ENCODE measurements at regions not wholly inside any gene's neighbourhood (a gene's known extent, or its start where the extent isn't known, plus 50 kb on each side); places are given as distances from the start of the nearest gene placed in this dataset.

GRCh38 chr13:33372251-33372919, 86.8 kb upstream of the STARD13 start:
- Histone ChIP-seq H3K9me3 (ENCODE audit: control insufficient read depth, low read length) (no peaks in the 10 kb centered on the region), H3K36me3 (ENCODE audit: control insufficient read depth, insufficient read depth, low read length) (no peaks in the 10 kb centered on the region), H3K4me3 (ENCODE audit: insufficient read depth, low read depth, low read length) (no peak overlapping the region), H3K4me1 (ENCODE audit: control insufficient read depth, insufficient read depth, low read length) (no peaks in the 10 kb centered on the region), H3K27me3 (ENCODE audit: control insufficient read depth, insufficient read depth, low read length, poor library complexity, severe bottlenecking) (no peaks in the 10 kb centered on the region), H3K27ac (ENCODE audit: insufficient read depth, low read depth, low read length, poor library complexity, severe bottlenecking) (no peak overlapping the region)
- 92 to 96% methylated on average over 2 of the region's 4 CpGs for WGBS, 2 experiments

GRCh38 chr13:33373624-33374023, 88.1 kb upstream of the STARD13 start:
- H3K36me3 ChIP-seq (ENCODE audit: control insufficient read depth, insufficient read depth, low read length): no peaks in the 10 kb centered on the region
- no peak overlapping the region for H3K4me3 ChIP-seq (ENCODE audit: insufficient read depth, low read depth, low read length)
- no peak overlapping the region for H3K27ac ChIP-seq (ENCODE audit: insufficient read depth, low read depth, low read length, poor library complexity, severe bottlenecking)
- no peaks in the 10 kb centered on the region for H3K4me1 ChIP-seq (ENCODE audit: control insufficient read depth, insufficient read depth, low read length)
- H3K9me3 ChIP-seq (ENCODE audit: control insufficient read depth, low read length): no peaks in the 10 kb centered on the region
- no peaks in the 10 kb centered on the region for H3K27me3 ChIP-seq (ENCODE audit: control insufficient read depth, insufficient read depth, low read length, poor library complexity, severe bottlenecking)

- Histone ChIP-seq H3K4me1 (ENCODE audit: control insufficient read depth, insufficient read depth, low read length) (no peaks in the 10 kb centered on the region), H3K36me3 (ENCODE audit: control insufficient read depth, insufficient read depth, low read length) (no peaks in the 10 kb centered on the region), H3K27me3 (ENCODE audit: control insufficient read depth, insufficient read depth, low read length, poor library complexity, severe bottlenecking) (no peaks in the 10 kb centered on the region), H3K9me3 (ENCODE audit: control insufficient read depth, low read length) (no peaks in the 10 kb centered on the region), H3K27ac (ENCODE audit: insufficient read depth, low read depth, low read length, poor library complexity, severe bottlenecking) (no peak overlapping the region), H3K4me3 (ENCODE audit: insufficient read depth, low read depth, low read length) (no peak overlapping the region)
- 90 to 91% methylated on average over 1 of the region's 1 CpG for WGBS, 2 experiments
These were observed 89.9 kb upstream of the STARD13 start for GRCh38 chr13:33375421-33375820.

GRCh38 chr13:33376212-33376611, 90.7 kb upstream of the STARD13 start:
- H3K27ac ChIP-seq (ENCODE audit: insufficient read depth, low read depth, low read length, poor library complexity, severe bottlenecking): no peak overlapping the region
- 91 to 94% methylated on average over 1 of the region's 1 CpG for WGBS, 2 experiments
- no peaks in the 10 kb centered on the region for H3K36me3 ChIP-seq (ENCODE audit: control insufficient read depth, insufficient read depth, low read length)
- H3K4me3 ChIP-seq (ENCODE audit: insufficient read depth, low read depth, low read length): no peak overlapping the region
- no peaks in the 10 kb centered on the region for H3K27me3 ChIP-seq (ENCODE audit: control insufficient read depth, insufficient read depth, low read length, poor library complexity, severe bottlenecking)
- H3K4me1 ChIP-seq (ENCODE audit: control insufficient read depth, insufficient read depth, low read length): no peaks in the 10 kb centered on the region
- no peaks in the 10 kb centered on the region for H3K9me3 ChIP-seq (ENCODE audit: control insufficient read depth, low read length)

- no peaks in the 10 kb centered on the region for H3K4me1 ChIP-seq (ENCODE audit: control insufficient read depth, insufficient read depth, low read length)
- H3K36me3 ChIP-seq (ENCODE audit: control insufficient read depth, insufficient read depth, low read length): no peaks in the 10 kb centered on the region
- 93 to 97% methylated on average over 2 to 3 of the region's 4 CpGs for WGBS, 2 experiments
- H3K4me3 ChIP-seq (ENCODE audit: insufficient read depth, low read depth, low read length): no peak overlapping the region
- no peaks in the 10 kb centered on the region for H3K9me3 ChIP-seq (ENCODE audit: control insufficient read depth, low read length)
- no peak overlapping the region for H3K27ac ChIP-seq (ENCODE audit: insufficient read depth, low read depth, low read length, poor library complexity, severe bottlenecking)
- H3K27me3 ChIP-seq (ENCODE audit: control insufficient read depth, insufficient read depth, low read length, poor library complexity, severe bottlenecking): no peaks in the 10 kb centered on the region
These were observed 91.9 kb upstream of the STARD13 start for GRCh38 chr13:33377411-33377810.

- H3K36me3 ChIP-seq (ENCODE audit: control insufficient read depth, insufficient read depth, low read length): no peaks in the 10 kb centered on the region
- no peaks in the 10 kb centered on the region for H3K9me3 ChIP-seq (ENCODE audit: control insufficient read depth, low read length)
- H3K4me1 ChIP-seq (ENCODE audit: control insufficient read depth, insufficient read depth, low read length): no peaks in the 10 kb centered on the region
- H3K4me3 ChIP-seq (ENCODE audit: insufficient read depth, low read depth, low read length): no peak overlapping the region
- no peaks in the 10 kb centered on the region for H3K27me3 ChIP-seq (ENCODE audit: control insufficient read depth, insufficient read depth, low read length, poor library complexity, severe bottlenecking)
- H3K27ac ChIP-seq (ENCODE audit: insufficient read depth, low read depth, low read length, poor library complexity, severe bottlenecking): no peak overlapping the region
These were observed 92.3 kb upstream of the STARD13 start for GRCh38 chr13:33377825-33378224.

- no peak overlapping the region for H3K27ac ChIP-seq (ENCODE audit: insufficient read depth, low read depth, low read length, poor library complexity, severe bottlenecking)
- H3K9me3 ChIP-seq (ENCODE audit: control insufficient read depth, low read length): no peaks in the 10 kb centered on the region
- H3K4me3 ChIP-seq (ENCODE audit: insufficient read depth, low read depth, low read length): no peak overlapping the region
- H3K4me1 ChIP-seq (ENCODE audit: control insufficient read depth, insufficient read depth, low read length): no peaks in the 10 kb centered on the region
- no peaks in the 10 kb centered on the region for H3K27me3 ChIP-seq (ENCODE audit: control insufficient read depth, insufficient read depth, low read length, poor library complexity, severe bottlenecking)
- H3K36me3 ChIP-seq (ENCODE audit: control insufficient read depth, insufficient read depth, low read length): no peaks in the 10 kb centered on the region
These were observed 94.1 kb upstream of the STARD13 start for GRCh38 chr13:33379608-33380007.

GRCh38 chr13:33380487-33381079, 95.0 kb upstream of the STARD13 start:
- WGBS, 2 experiments: 77 to 83% methylated on average over 2 of the region's 3 CpGs
- H3K27ac ChIP-seq (ENCODE audit: insufficient read depth, low read depth, low read length, poor library complexity, severe bottlenecking): no peak overlapping the region
- no peaks in the 10 kb centered on the region for H3K9me3 ChIP-seq (ENCODE audit: control insufficient read depth, low read length)
- H3K4me1 ChIP-seq (ENCODE audit: control insufficient read depth, insufficient read depth, low read length): no peaks in the 10 kb centered on the region
- H3K27me3 ChIP-seq (ENCODE audit: control insufficient read depth, insufficient read depth, low read length, poor library complexity, severe bottlenecking): no peaks in the 10 kb centered on the region
- H3K4me3 ChIP-seq (ENCODE audit: insufficient read depth, low read depth, low read length): no peak overlapping the region
- H3K36me3 ChIP-seq (ENCODE audit: control insufficient read depth, insufficient read depth, low read length): no peaks in the 10 kb centered on the region

- Histone ChIP-seq H3K9me3 (ENCODE audit: control insufficient read depth, low read length) (no peaks in the 10 kb centered on the region), H3K27me3 (ENCODE audit: control insufficient read depth, insufficient read depth, low read length, poor library complexity, severe bottlenecking) (no peaks in the 10 kb centered on the region), H3K4me1 (ENCODE audit: control insufficient read depth, insufficient read depth, low read length) (no peaks in the 10 kb centered on the region), H3K4me3 (ENCODE audit: insufficient read depth, low read depth, low read length) (no peak overlapping the region), H3K36me3 (ENCODE audit: control insufficient read depth, insufficient read depth, low read length) (no peaks in the 10 kb centered on the region), H3K27ac (ENCODE audit: insufficient read depth, low read depth, low read length, poor library complexity, severe bottlenecking) (no peak overlapping the region)
- 91 to 94% methylated on average over 3 to 5 of the region's 5 CpGs for WGBS, 2 experiments
These were observed 95.6 kb upstream of the STARD13 start for GRCh38 chr13:33381180-33381579.

GRCh38 chr13:33381906-33382305, 96.4 kb upstream of the STARD13 start:
- Histone ChIP-seq H3K27ac (ENCODE audit: insufficient read depth, low read depth, low read length, poor library complexity, severe bottlenecking) (no peak overlapping the region), H3K36me3 (ENCODE audit: control insufficient read depth, insufficient read depth, low read length) (no peaks in the 10 kb centered on the region), H3K27me3 (ENCODE audit: control insufficient read depth, insufficient read depth, low read length, poor library complexity, severe bottlenecking) (no peaks in the 10 kb centered on the region), H3K9me3 (ENCODE audit: control insufficient read depth, low read length) (no peaks in the 10 kb centered on the region), H3K4me1 (ENCODE audit: control insufficient read depth, insufficient read depth, low read length) (no peaks in the 10 kb centered on the region), H3K4me3 (ENCODE audit: insufficient read depth, low read depth, low read length) (no peak overlapping the region)
- 93 to 96% methylated on average over 8 of the region's 8 CpGs for WGBS, 2 experiments
